VCaP (cell line): ENCODE measurements at regions not wholly inside any gene's neighbourhood (a gene's known extent, or its start where the extent isn't known, plus 50 kb on each side); places are given as distances from the start of the nearest gene placed in this dataset.

ENCODE experiments used
- H3K27ac ChIP-seq: fragments of 450-650 bp; 2 replicates; pipeline ENCODE4 v1.5.1; 2017
- CTCF ChIP-seq: fragments of 450-650 bp; conservative IDR thresholded peaks from 2 replicates; pipeline ENCODE4 v1.5.1; 2017; ENCODE audit warnings: mild to moderate bottlenecking, moderate library complexity

- no peak for TF ChIP-seq CTCF
- no peak overlapping the region for H3K27ac ChIP-seq
These were observed 191.2 kb upstream of the GMDS start for GRCh38 chr6:2436410-2437154.

- no peak overlapping the region for H3K27ac ChIP-seq
- TF ChIP-seq CTCF = no peak
These were observed 189.9 kb upstream of the GMDS start for GRCh38 chr6:2435323-2435722.

GRCh38 chr6:2434912-2435311 lies 189.5 kb upstream of the GMDS start:
- no peak for TF ChIP-seq CTCF
- no peak overlapping the region for H3K27ac ChIP-seq

- H3K27ac ChIP-seq = no peak overlapping the region
- TF ChIP-seq CTCF = no peak
These were observed 188.7 kb upstream of the GMDS start for GRCh38 chr6:2434116-2434515.

GRCh38 chr6:2433711-2434110 lies 188.3 kb upstream of the GMDS start:
- H3K27ac ChIP-seq = no peak overlapping the region
- TF ChIP-seq CTCF = no peak

- TF ChIP-seq CTCF = no peak
- no peak overlapping the region for H3K27ac ChIP-seq
These were observed 187.9 kb upstream of the GMDS start for GRCh38 chr6:2433266-2433665.

- H3K27ac ChIP-seq = no peak overlapping the region
- no peak for TF ChIP-seq CTCF
These were observed 186.9 kb upstream of the GMDS start for GRCh38 chr6:2432292-2432691.
